ENCODE measurements at regions not wholly inside any gene's neighbourhood (a gene's known extent, or its start where the extent isn't known, plus 50 kb on each side); places are given as distances from the start of the nearest gene placed in this dataset.

DNA sequence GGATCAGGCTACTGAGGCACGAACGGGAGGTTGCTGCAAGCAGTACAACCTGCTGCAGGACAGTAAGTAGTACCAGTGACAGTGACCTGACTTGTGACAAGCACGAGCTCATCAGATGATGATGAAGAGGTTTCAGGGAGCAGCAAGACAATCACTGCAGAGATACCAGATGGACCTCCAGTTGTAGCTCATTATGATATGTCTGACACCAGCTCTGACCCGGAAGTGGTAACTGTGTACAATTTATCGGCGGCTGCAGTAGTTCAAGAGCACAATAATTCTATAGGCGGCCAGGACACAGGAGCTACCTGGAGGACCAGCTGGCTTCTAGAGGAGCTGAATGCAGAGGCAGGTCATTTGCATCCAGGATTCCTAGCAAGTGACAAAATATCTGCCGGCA, 64.0 kb upstream of the GULP1 start (continued):
- TF ChIP-seq, protein P1, sequence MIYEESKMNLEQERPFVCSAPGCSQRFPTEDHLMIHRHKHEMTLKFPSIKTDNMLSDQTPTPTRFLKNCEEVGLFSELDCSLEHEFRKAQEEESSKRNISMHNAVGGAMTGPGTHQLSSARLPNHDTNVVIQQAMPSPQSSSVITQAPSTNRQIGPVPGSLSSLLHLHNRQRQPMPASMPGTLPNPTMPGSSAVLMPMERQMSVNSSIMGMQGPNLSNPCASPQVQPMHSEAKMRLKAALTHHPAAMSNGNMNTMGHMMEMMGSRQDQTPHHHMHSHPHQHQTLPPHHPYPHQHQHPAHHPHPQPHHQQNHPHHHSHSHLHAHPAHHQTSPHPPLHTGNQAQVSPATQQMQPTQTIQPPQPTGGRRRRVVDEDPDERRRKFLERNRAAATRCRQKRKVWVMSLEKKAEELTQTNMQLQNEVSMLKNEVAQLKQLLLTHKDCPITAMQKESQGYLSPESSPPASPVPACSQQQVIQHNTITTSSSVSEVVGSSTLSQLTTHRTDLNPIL (CRISPR knock-in tag; IDR thresholded peaks at IDR 0.05; ENCODE audit: low read depth): no peak
- TF ChIP-seq TCF4 (CRISPR knock-in tag; IDR thresholded peaks at IDR 0.05; ENCODE audit: borderline replicate concordance) (no peak), SNAI2 (CRISPR knock-in tag; IDR thresholded peaks at IDR 0.05) (no peak)

DNA sequence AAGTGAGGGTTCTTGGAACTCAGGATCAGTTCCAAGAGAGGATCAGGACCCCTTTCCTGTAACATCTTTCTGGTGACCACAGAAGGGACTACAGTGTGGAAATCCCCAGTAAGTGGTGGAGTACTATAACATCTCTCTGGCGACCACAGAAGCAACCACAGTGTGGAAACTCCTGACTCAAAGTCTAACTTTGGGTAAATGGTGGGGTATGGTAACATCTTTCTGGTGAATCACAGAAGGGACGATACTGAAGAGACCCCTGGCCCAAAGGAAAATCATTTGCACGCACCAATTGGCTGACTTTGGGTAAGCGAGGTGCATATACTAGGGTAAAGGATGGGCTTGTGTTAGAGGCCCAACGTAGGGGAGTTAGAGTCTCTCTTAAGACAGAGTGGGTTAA, 56.3 kb upstream of the GULP1 start:
- TF ChIP-seq SNAI2 (CRISPR knock-in tag; IDR thresholded peaks at IDR 0.05): no peak
- TF ChIP-seq, protein P1 (CRISPR knock-in tag; IDR thresholded peaks at IDR 0.05; ENCODE audit: low read depth): no peak
- no peak for TF ChIP-seq TCF4 (CRISPR knock-in tag; IDR thresholded peaks at IDR 0.05; ENCODE audit: borderline replicate concordance)
- no peak for TF ChIP-seq ISL1 (CRISPR knock-in tag; IDR thresholded peaks at IDR 0.05)
- no peak for TF ChIP-seq ZNF8 (CRISPR knock-in tag; IDR thresholded peaks at IDR 0.05)
- no peak for TF ChIP-seq ZC3H10 (CRISPR knock-in tag; IDR thresholded peaks at IDR 0.05)
- TF ChIP-seq ZFP3 (CRISPR knock-in tag; IDR thresholded peaks at IDR 0.05): no peak
- TF ChIP-seq PPARA (CRISPR knock-in tag; IDR thresholded peaks at IDR 0.05; ENCODE audit: borderline replicate concordance): no peak
- TF ChIP-seq ZNF70 (CRISPR knock-in tag; IDR thresholded peaks at IDR 0.05): no peak
- TF ChIP-seq CSDC2 (CRISPR knock-in tag; IDR thresholded peaks at IDR 0.05): no peak
- TF ChIP-seq, protein P2, sequence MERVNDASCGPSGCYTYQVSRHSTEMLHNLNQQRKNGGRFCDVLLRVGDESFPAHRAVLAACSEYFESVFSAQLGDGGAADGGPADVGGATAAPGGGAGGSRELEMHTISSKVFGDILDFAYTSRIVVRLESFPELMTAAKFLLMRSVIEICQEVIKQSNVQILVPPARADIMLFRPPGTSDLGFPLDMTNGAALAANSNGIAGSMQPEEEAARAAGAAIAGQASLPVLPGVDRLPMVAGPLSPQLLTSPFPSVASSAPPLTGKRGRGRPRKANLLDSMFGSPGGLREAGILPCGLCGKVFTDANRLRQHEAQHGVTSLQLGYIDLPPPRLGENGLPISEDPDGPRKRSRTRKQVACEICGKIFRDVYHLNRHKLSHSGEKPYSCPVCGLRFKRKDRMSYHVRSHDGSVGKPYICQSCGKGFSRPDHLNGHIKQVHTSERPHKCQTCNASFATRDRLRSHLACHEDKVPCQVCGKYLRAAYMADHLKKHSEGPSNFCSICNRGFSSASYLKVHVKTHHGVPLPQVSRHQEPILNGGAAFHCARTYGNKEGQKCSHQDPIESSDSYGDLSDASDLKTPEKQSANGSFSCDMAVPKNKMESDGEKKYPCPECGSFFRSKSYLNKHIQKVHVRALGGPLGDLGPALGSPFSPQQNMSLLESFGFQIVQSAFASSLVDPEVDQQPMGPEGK (CRISPR knock-in tag; IDR thresholded peaks at IDR 0.05; ENCODE audit: borderline replicate concordance): no peak
- no peak for TF ChIP-seq OSR1 (CRISPR knock-in tag; IDR thresholded peaks at IDR 0.05)
- no peak for TF ChIP-seq ZFP30 (CRISPR knock-in tag; IDR thresholded peaks at IDR 0.05)
- TF ChIP-seq, protein P3, sequence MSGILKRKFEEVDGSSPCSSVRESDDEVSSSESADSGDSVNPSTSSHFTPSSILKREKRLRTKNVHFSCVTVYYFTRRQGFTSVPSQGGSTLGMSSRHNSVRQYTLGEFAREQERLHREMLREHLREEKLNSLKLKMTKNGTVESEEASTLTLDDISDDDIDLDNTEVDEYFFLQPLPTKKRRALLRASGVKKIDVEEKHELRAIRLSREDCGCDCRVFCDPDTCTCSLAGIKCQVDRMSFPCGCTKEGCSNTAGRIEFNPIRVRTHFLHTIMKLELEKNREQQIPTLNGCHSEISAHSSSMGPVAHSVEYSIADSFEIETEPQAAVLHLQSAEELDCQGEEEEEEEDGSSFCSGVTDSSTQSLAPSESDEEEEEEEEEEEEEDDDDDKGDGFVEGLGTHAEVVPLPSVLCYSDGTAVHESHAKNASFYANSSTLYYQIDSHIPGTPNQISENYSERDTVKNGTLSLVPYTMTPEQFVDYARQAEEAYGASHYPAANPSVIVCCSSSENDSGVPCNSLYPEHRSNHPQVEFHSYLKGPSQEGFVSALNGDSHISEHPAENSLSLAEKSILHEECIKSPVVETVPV (CRISPR knock-in tag; IDR thresholded peaks at IDR 0.05): no peak
- TF ChIP-seq, protein P4, sequence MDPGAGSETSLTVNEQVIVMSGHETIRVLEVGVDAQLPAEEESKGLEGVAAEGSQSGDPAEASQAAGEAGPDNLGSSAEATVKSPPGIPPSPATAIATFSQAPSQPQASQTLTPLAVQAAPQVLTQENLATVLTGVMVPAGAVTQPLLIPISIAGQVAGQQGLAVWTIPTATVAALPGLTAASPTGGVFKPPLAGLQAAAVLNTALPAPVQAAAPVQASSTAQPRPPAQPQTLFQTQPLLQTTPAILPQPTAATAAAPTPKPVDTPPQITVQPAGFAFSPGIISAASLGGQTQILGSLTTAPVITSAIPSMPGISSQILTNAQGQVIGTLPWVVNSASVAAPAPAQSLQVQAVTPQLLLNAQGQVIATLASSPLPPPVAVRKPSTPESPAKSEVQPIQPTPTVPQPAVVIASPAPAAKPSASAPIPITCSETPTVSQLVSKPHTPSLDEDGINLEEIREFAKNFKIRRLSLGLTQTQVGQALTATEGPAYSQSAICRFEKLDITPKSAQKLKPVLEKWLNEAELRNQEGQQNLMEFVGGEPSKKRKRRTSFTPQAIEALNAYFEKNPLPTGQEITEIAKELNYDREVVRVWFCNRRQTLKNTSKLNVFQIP (CRISPR knock-in tag; IDR thresholded peaks at IDR 0.05; ENCODE audit: borderline replicate concordance, low read depth): no peak
- TF ChIP-seq, protein P5, sequence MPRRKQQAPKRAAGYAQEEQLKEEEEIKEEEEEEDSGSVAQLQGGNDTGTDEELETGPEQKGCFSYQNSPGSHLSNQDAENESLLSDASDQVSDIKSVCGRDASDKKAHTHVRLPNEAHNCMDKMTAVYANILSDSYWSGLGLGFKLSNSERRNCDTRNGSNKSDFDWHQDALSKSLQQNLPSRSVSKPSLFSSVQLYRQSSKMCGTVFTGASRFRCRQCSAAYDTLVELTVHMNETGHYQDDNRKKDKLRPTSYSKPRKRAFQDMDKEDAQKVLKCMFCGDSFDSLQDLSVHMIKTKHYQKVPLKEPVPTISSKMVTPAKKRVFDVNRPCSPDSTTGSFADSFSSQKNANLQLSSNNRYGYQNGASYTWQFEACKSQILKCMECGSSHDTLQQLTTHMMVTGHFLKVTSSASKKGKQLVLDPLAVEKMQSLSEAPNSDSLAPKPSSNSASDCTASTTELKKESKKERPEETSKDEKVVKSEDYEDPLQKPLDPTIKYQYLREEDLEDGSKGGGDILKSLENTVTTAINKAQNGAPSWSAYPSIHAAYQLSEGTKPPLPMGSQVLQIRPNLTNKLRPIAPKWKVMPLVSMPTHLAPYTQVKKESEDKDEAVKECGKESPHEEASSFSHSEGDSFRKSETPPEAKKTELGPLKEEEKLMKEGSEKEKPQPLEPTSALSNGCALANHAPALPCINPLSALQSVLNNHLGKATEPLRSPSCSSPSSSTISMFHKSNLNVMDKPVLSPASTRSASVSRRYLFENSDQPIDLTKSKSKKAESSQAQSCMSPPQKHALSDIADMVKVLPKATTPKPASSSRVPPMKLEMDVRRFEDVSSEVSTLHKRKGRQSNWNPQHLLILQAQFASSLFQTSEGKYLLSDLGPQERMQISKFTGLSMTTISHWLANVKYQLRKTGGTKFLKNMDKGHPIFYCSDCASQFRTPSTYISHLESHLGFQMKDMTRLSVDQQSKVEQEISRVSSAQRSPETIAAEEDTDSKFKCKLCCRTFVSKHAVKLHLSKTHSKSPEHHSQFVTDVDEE (CRISPR knock-in tag; IDR thresholded peaks at IDR 0.05): no peak
- TF ChIP-seq TOX (CRISPR knock-in tag; IDR thresholded peaks at IDR 0.05; ENCODE audit: borderline replicate concordance): no peak
- TF ChIP-seq ZNF565 (CRISPR knock-in tag; conservative IDR thresholded peaks at IDR 0.05; ENCODE audit: low read depth): no peak
- TF ChIP-seq RARB (CRISPR knock-in tag; IDR thresholded peaks at IDR 0.05): no peak
- ATAC-seq: no peak

DNA sequence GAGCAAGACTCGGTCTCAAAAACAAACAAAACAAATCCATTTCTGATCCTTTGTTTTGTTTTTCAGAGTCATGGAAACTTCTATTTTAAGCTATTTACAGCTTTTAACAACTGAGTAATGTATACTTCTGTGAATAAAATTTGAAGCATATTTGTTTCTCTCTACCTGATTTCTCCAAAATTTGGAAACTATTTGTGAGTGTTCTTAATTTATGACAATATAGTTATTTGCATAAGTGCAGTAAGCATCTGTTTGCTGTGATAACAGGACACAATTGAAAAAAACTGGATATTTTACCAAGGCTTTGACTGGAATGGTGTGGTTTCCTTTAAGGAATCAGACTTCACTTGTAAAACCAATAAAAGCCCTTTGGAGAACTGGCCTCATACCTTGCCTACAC, 53.3 kb upstream of the GULP1 start:
- TF ChIP-seq ISL1 (CRISPR knock-in tag; IDR thresholded peaks at IDR 0.05) (no peak), TCF4 (CRISPR knock-in tag; IDR thresholded peaks at IDR 0.05; ENCODE audit: borderline replicate concordance) (no peak), ZC3H10 (CRISPR knock-in tag; IDR thresholded peaks at IDR 0.05) (no peak)
- TF ChIP-seq, protein P2 (CRISPR knock-in tag; IDR thresholded peaks at IDR 0.05; ENCODE audit: borderline replicate concordance): no peak

More for the DNA sequence above, 53.3 kb upstream of the GULP1 start:
- no peak for ATAC-seq

Measured in SK-N-SH treated with all-trans-retinoic acid at 6 μM for 48 hours (cell line).